H9 (cell line): ENCODE measurements at regions not wholly inside any gene's neighbourhood (a gene's known extent, or its start where the extent isn't known, plus 50 kb on each side); places are given as distances from the start of the nearest gene placed in this dataset.

Experiments
- DNase-seq: peaks from one replicate; pipeline ENCODE4 v3.0.0-alpha.2; 2017
- H2AFZ ChIP-seq: one replicate; pipeline ENCODE4 v1.6.1; 2013; ENCODE audit warnings: mild to moderate bottlenecking, low read length, control low read depth, moderate library complexity
- H2AK5ac ChIP-seq: 2 replicates; pipeline ENCODE4 v1.6.1; 2013; ENCODE audit warnings: low read length, control low read depth, mixed read lengths; ENCODE audit not compliant: insufficient read length
- H2BK120ac ChIP-seq: one replicate; pipeline ENCODE4 v1.6.1; 2013; ENCODE audit warnings: low read depth, mild to moderate bottlenecking, low read length, control low read depth, inconsistent platforms; ENCODE audit not compliant: poor library complexity, severe bottlenecking
- H2BK12ac ChIP-seq: 2 replicates; pipeline ENCODE4 v1.6.1; 2013; ENCODE audit warnings: low read length, control low read depth, mixed read lengths, low read depth; ENCODE audit not compliant: insufficient read length
- H2BK15ac ChIP-seq: 2 replicates; pipeline ENCODE4 v1.6.1; 2013; ENCODE audit warnings: low read depth, low read length, control low read depth
- H2BK20ac ChIP-seq: one replicate; pipeline ENCODE4 v1.6.1; 2013; ENCODE audit warnings: low read depth, mild to moderate bottlenecking, low read length, control low read depth, inconsistent platforms; ENCODE audit not compliant: poor library complexity, severe bottlenecking
- H2BK5ac ChIP-seq: 2 replicates; pipeline ENCODE4 v1.6.1; 2013; ENCODE audit warnings: low read length, control low read depth, mixed read lengths; ENCODE audit not compliant: insufficient read length
- H3K14ac ChIP-seq: 2 replicates; pipeline ENCODE4 v1.6.1; 2013; ENCODE audit warnings: low read length, control low read depth; ENCODE audit not compliant: insufficient read depth
- H3K18ac ChIP-seq: 2 replicates; pipeline ENCODE4 v1.6.1; 2013; ENCODE audit warnings: low read depth, mild to moderate bottlenecking, mixed read lengths, low read length, control low read depth; ENCODE audit not compliant: insufficient read length
- H3K23ac ChIP-seq: 2 replicates; pipeline ENCODE4 v1.6.1; 2013; ENCODE audit warnings: low read length, control low read depth, mixed read lengths, low read depth; ENCODE audit not compliant: insufficient read length
- H3K23me2 ChIP-seq: 2 replicates; pipeline ENCODE4 v1.6.1; 2013; ENCODE audit warnings: low read depth, mild to moderate bottlenecking, mixed read lengths, low read length, control low read depth; ENCODE audit not compliant: insufficient read length, poor library complexity, severe bottlenecking
- H3K27ac ChIP-seq: 2 replicates; pipeline ENCODE4 v1.5.1; 2013; ENCODE audit warnings: low read length, control low read depth, mixed read lengths, low read depth; ENCODE audit not compliant: insufficient read length
- H3K27me3 ChIP-seq: 2 replicates; pipeline ENCODE4 v1.6.1; 2013; ENCODE audit warnings: low read length, control low read depth, inconsistent platforms; ENCODE audit not compliant: insufficient read depth
- H3K4ac ChIP-seq: 2 replicates; pipeline ENCODE4 v1.6.1; 2013; ENCODE audit warnings: low read depth, mild to moderate bottlenecking, control low read depth, inconsistent platforms, low read length, moderate library complexity
- H3K4me1 ChIP-seq: 2 replicates; pipeline ENCODE4 v1.6.1; 2013; ENCODE audit warnings: low read length, control low read depth, inconsistent platforms; ENCODE audit not compliant: insufficient read depth
- H3K4me2 ChIP-seq: 2 replicates; pipeline ENCODE4 v1.6.1; 2013; ENCODE audit warnings: low read length, control low read depth, mixed read lengths; ENCODE audit not compliant: insufficient read length, insufficient read depth
- H3K56ac ChIP-seq: 2 replicates; pipeline ENCODE4 v1.6.1; 2013; ENCODE audit warnings: low read depth, mild to moderate bottlenecking, mixed read lengths, low read length, control low read depth; ENCODE audit not compliant: insufficient read length
- H3K79me1 ChIP-seq: 2 replicates; pipeline ENCODE4 v1.6.1; 2013; ENCODE audit warnings: low read depth, mild to moderate bottlenecking, moderate library complexity, low read length, control low read depth, inconsistent platforms; ENCODE audit not compliant: insufficient read depth, poor library complexity, severe bottlenecking
- H3K79me2 ChIP-seq: 2 replicates; pipeline ENCODE4 v1.6.1; 2013; ENCODE audit warnings: low read length, control low read depth, inconsistent platforms; ENCODE audit not compliant: insufficient read depth
- H3K9ac ChIP-seq: 2 replicates; pipeline ENCODE4 v1.6.1; 2013; ENCODE audit warnings: low read length, control low read depth, mixed read lengths; ENCODE audit not compliant: insufficient read length; ENCODE audit errors: extremely low read depth
- H3K9me3 ChIP-seq: one replicate; pipeline ENCODE4 v1.6.1; 2013; ENCODE audit warnings: low read depth, low read length, inconsistent platforms; ENCODE audit not compliant: control insufficient read depth
- H3T11ph ChIP-seq: one replicate; pipeline ENCODE4 v1.6.1; 2013; ENCODE audit warnings: mild to moderate bottlenecking, low read length, control low read depth, inconsistent platforms
- H4K20me1 ChIP-seq: one replicate; pipeline ENCODE4 v1.6.1; 2013; ENCODE audit not compliant: control insufficient read depth, insufficient read length, insufficient read depth
- H4K5ac ChIP-seq: 2 replicates; pipeline ENCODE4 v1.6.1; 2013; ENCODE audit warnings: low read depth, mild to moderate bottlenecking, mixed read lengths, low read length, control low read depth; ENCODE audit not compliant: insufficient read length
- H4K8ac ChIP-seq: replicated peaks from 2 replicates; pipeline ENCODE4 v1.6.1; 2013; ENCODE audit warnings: low read length, control low read depth, mixed read lengths, low read depth; ENCODE audit not compliant: insufficient read length
- H4K91ac ChIP-seq: 2 replicates; pipeline ENCODE4 v1.6.1; 2013; ENCODE audit warnings: low read depth, mild to moderate bottlenecking, moderate library complexity, mixed read lengths, low read length, control low read depth; ENCODE audit not compliant: insufficient read length
- H3K27ac Mint-ChIP-seq, 3 experiments: 2 replicates in 2 of 3; 3 replicates in 1 of 3; pipeline ENCODE4 v1.8.0; 2020 to 2021; ENCODE audit warnings: mixed read lengths in 3 of 3, mild to moderate bottlenecking in 1 of 3, moderate library complexity in 1 of 3
- H3K27me3 Mint-ChIP-seq: 2 replicates; pipeline ENCODE4 v1.8.0; 2021; ENCODE audit warnings: low read depth, mild to moderate bottlenecking, moderate library complexity, mixed read lengths
- H3K36me3 Mint-ChIP-seq, 3 experiments: 2 replicates in 2 of 3; 3 replicates in 1 of 3; pipeline ENCODE4 v1.8.0; 2020 to 2021; ENCODE audit warnings: low read depth in 3 of 3, mixed read lengths in 3 of 3; ENCODE audit not compliant: insufficient read depth in 1 of 3
- H3K4me1 Mint-ChIP-seq, 2 experiments: 2 replicates each; pipeline ENCODE4 v1.8.0; 2020; ENCODE audit warnings: mixed read lengths in 2 of 2
- H3K4me3 Mint-ChIP-seq, 2 experiments: 2 replicates in 1 of 2; 3 replicates in 1 of 2; pipeline ENCODE4 v1.8.0; 2020 to 2021; ENCODE audit warnings: mild to moderate bottlenecking in 2 of 2, mixed read lengths in 2 of 2, moderate library complexity in 1 of 2
- H3K9me3 Mint-ChIP-seq, 2 experiments: 2 replicates in 1 of 2; 3 replicates in 1 of 2; pipeline ENCODE4 v1.8.0; 2020; ENCODE audit warnings: mild to moderate bottlenecking in 2 of 2, mixed read lengths in 2 of 2, moderate library complexity in 1 of 2
- WGBS: extraction: QIAGEN DNeasy Blood & Tissue Kit; methylation state at CpG from one replicate; pipeline ENCODE4 v1.1.7; 2013; ENCODE audit warnings: missing lambda C conversion rate, low lambda C conversion rate, mixed read lengths; ENCODE audit not compliant: insufficient read length; ENCODE audit errors: extremely low coverage; 5-methylcytosine and 5-hydroxymethylcytosine counted together
- TF ChIP-seq, protein P1 (sequence below): fragments of 200-600 bp; sonication (generic); conservative IDR thresholded peaks from 3 replicates; pipeline ENCODE4 v1.8.0; 2021; ENCODE audit warnings: antibody characterized with exemption, mild to moderate bottlenecking

DNA sequence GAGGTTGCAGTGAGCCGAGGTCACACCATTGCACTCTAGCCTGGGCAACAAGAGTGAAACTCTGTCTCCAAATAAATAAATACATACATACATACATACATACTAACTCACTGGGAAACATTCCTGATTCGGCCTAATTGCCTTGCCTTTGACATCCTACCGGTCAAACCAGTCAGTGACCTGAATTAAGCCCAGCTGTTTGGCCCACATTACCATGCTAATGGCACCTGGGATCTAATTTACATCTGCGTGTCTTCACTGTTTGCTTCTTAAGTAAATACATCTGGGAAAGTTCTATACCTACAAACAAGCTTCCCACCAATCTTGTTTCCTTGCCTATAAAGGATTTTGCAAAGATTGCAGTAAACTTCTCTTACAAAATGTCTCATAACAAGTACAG is 230.2 kb upstream of the ZC3H15 start:
- H3K4me1 ChIP-seq: no peaks in the 10 kb centered on the region
- H2BK120ac ChIP-seq: no peak overlapping the region
- no peak overlapping the region for H3T11ph ChIP-seq
- no peaks in the 10 kb centered on the region for H3K79me2 ChIP-seq
- no peaks in the 10 kb centered on the region for H3K27me3 ChIP-seq
- no peaks in the 10 kb centered on the region for H3K9me3 ChIP-seq
- H4K5ac ChIP-seq: no peak overlapping the region
- TF ChIP-seq, protein P1, sequence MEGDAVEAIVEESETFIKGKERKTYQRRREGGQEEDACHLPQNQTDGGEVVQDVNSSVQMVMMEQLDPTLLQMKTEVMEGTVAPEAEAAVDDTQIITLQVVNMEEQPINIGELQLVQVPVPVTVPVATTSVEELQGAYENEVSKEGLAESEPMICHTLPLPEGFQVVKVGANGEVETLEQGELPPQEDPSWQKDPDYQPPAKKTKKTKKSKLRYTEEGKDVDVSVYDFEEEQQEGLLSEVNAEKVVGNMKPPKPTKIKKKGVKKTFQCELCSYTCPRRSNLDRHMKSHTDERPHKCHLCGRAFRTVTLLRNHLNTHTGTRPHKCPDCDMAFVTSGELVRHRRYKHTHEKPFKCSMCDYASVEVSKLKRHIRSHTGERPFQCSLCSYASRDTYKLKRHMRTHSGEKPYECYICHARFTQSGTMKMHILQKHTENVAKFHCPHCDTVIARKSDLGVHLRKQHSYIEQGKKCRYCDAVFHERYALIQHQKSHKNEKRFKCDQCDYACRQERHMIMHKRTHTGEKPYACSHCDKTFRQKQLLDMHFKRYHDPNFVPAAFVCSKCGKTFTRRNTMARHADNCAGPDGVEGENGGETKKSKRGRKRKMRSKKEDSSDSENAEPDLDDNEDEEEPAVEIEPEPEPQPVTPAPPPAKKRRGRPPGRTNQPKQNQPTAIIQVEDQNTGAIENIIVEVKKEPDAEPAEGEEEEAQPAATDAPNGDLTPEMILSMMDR: peak; percentile 49
- H3K9ac ChIP-seq: no peak overlapping the region
- Mint-ChIP-seq H3K36me3 (peaks cover 3 to 8% (median 5%) of the 10 kb centered on the region in 3 experiments; a peak in 4 of 7 replicates), H3K4me3 (no peak overlapping the region), H3K4me1 (peaks cover 10 to 13% of the 10 kb centered on the region in 2 experiments), H3K27me3 (no peaks in the 10 kb centered on the region), H3K9me3 (peaks cover 3 to 11% of the 10 kb centered on the region in 2 experiments; a peak in 2 of 5 replicates), H3K27ac (peak overlapping the region; percentile 82 to 98 (median 93); a peak in 6 of 7 replicates)
- H4K8ac ChIP-seq: no peak overlapping the region
- H2BK12ac ChIP-seq: no peak overlapping the region
- no peak overlapping the region for H3K4ac ChIP-seq
- no peak overlapping the region for H2BK15ac ChIP-seq
- peak overlapping the region; percentile 3 for H3K4me2 ChIP-seq
- no peaks in the 10 kb centered on the region for H4K20me1 ChIP-seq
- no peak overlapping the region for H2BK5ac ChIP-seq
- peak overlapping the region; percentile 8 for H3K27ac ChIP-seq
- no peak overlapping the region for H3K23ac ChIP-seq
- no peaks in the 10 kb centered on the region for H3K79me1 ChIP-seq
- H3K56ac ChIP-seq: no peak overlapping the region
- peak; percentile 81 for DNase-seq
- H4K91ac ChIP-seq: no peak overlapping the region
- H2AFZ ChIP-seq: no peak overlapping the region
- no peak overlapping the region for H3K14ac ChIP-seq
- no peak overlapping the region for H2AK5ac ChIP-seq
- no peak overlapping the region for H3K18ac ChIP-seq
- WGBS: no CpG with 5 or more reads among the region's 4 CpGs
- H2BK20ac ChIP-seq: no peak overlapping the region
- H3K23me2 ChIP-seq: no peaks in the 10 kb centered on the region
